Activated T-helper 2 cell treated with anti-CD3 and anti-CD28 coated beads, Interferon-gamma antibody, Interleukin-2, Interleukin-4, amounts not matched to agents 10 μg/mL and 5 μg/mL and 100 μg/mL, durations not matched to agents 14 hours and 24 hours and 36 hours (primary cell): ENCODE measurements at regions not wholly inside any gene's neighbourhood (a gene's known extent, or its start where the extent isn't known, plus 50 kb on each side); places are given as distances from the start of the nearest gene placed in this dataset.
"Not testable (repeated sequence)": the region's sequence is repeated elsewhere in the genome, so short reads cannot be mapped to it uniquely, and the experiment has no call there.

Experiments
- DNase-seq: peaks from one replicate; pipeline ENCODE4 v3.0.0; 2021; ENCODE audit warnings: low spot score
- H3K27ac Mint-ChIP-seq: one replicate; pipeline ENCODE4 v1.8.0; 2021; ENCODE audit warnings: mixed read lengths
- H3K27me3 Mint-ChIP-seq: one replicate; pipeline ENCODE4 v1.8.0; 2021; ENCODE audit warnings: low read depth, mixed read lengths
- H3K36me3 Mint-ChIP-seq: one replicate; pipeline ENCODE4 v1.8.0; 2021; ENCODE audit warnings: low read depth, mixed read lengths
- H3K4me1 Mint-ChIP-seq: one replicate; pipeline ENCODE4 v1.8.0; 2021; ENCODE audit warnings: low read depth, mixed read lengths
- H3K4me3 Mint-ChIP-seq: one replicate; pipeline ENCODE4 v1.8.0; 2021; ENCODE audit warnings: low read depth, mild to moderate bottlenecking, moderate library complexity, mixed read lengths
- H3K9me3 Mint-ChIP-seq: one replicate; pipeline ENCODE4 v1.8.0; 2021; ENCODE audit warnings: mixed read lengths
- intact Hi-C: fragments of 100-400 bp; cut with micrococcal nuclease; formaldehyde crosslinking; loops from one replicate; pipeline ENCODE4 v1.15.1; 2023

GRCh38 chr3:56927855-56928254 lies 126.1 kb upstream of the ARHGEF3 start:
- no peak for DNase-seq
- Mint-ChIP-seq H3K4me3 (no peak overlapping the region), H3K9me3 (peaks cover 6% of the 10 kb centered on the region), H3K4me1 (peaks cover 56% of the 10 kb centered on the region), H3K36me3 (peaks cover 1% of the 10 kb centered on the region), H3K27ac (no peak overlapping the region), H3K27me3 (no peaks in the 10 kb centered on the region)
- intact Hi-C loops: no loop called here

- intact Hi-C loops: no loop called here
- H3K36me3 Mint-ChIP-seq: no peaks in the 10 kb centered on the region
- no peaks in the 10 kb centered on the region for H3K27me3 Mint-ChIP-seq
- H3K9me3 Mint-ChIP-seq: no peaks in the 10 kb centered on the region
- no peak overlapping the region for H3K4me3 Mint-ChIP-seq
- H3K4me1 Mint-ChIP-seq: peaks cover 61% of the 10 kb centered on the region
- DNase-seq: no peak
- H3K27ac Mint-ChIP-seq: no peak overlapping the region
Observed at GRCh38 chr3:56926947-56927282, 125.2 kb upstream of the ARHGEF3 start.

GRCh38 chr3:56926243-56926946 lies 124.6 kb upstream of the ARHGEF3 start:
- intact Hi-C loops: no loop called here
- peaks cover 64% of the 10 kb centered on the region for H3K4me1 Mint-ChIP-seq

GRCh38 chr3:56924700-56925099 lies 123.0 kb upstream of the ARHGEF3 start:
- intact Hi-C loops, H3K4me3 Mint-ChIP-seq, DNase-seq, H3K36me3 Mint-ChIP-seq, H3K9me3 Mint-ChIP-seq, H3K27me3 Mint-ChIP-seq: not testable (repeated sequence)
- Mint-ChIP-seq H3K4me1 (peaks cover 57% of the 10 kb centered on the region), H3K27ac (peak overlapping the region; percentile 51)

More at GRCh38 chr3:56926243-56926946, 124.6 kb upstream of the ARHGEF3 start:
- no peaks in the 10 kb centered on the region for H3K9me3 Mint-ChIP-seq
- no peak overlapping the region for H3K4me3 Mint-ChIP-seq
- DNase-seq: no peak
- H3K27me3 Mint-ChIP-seq: no peaks in the 10 kb centered on the region
- H3K27ac Mint-ChIP-seq: no peak overlapping the region
- no peaks in the 10 kb centered on the region for H3K36me3 Mint-ChIP-seq

- Mint-ChIP-seq H3K4me3 (peak overlapping the region; percentile 31), H3K9me3 (no peaks in the 10 kb centered on the region), H3K27ac (peak overlapping the region; percentile 83), H3K4me1 (peaks cover 61% of the 10 kb centered on the region), H3K36me3 (no peaks in the 10 kb centered on the region), H3K27me3 (no peaks in the 10 kb centered on the region)
- peak; percentile 37 for DNase-seq
- intact Hi-C loops: loop anchor here (1.0 kb wide), 1 partner anchor 19 kb away; no protein-coding TSS in a partner anchor
Observed at GRCh38 chr3:56923526-56924224, 121.9 kb upstream of the ARHGEF3 start.

GRCh38 chr3:56921573-56922453 lies 120.1 kb upstream of the ARHGEF3 start:
- H3K4me1 Mint-ChIP-seq: peaks cover 71% of the 10 kb centered on the region
- H3K9me3 Mint-ChIP-seq: no peaks in the 10 kb centered on the region
- intact Hi-C loops: loop anchor here (1.0 kb wide), 2 partner anchors 44 to 59 kb away; no protein-coding TSS in a partner anchor
- peak overlapping the region; percentile 41 for H3K4me3 Mint-ChIP-seq
- H3K27me3 Mint-ChIP-seq: no peaks in the 10 kb centered on the region
- H3K36me3 Mint-ChIP-seq: no peaks in the 10 kb centered on the region
- peak overlapping the region; percentile 88 for H3K27ac Mint-ChIP-seq
- peak; percentile 31 for DNase-seq

- H3K27ac Mint-ChIP-seq: peak overlapping the region; percentile 34
- no peak overlapping the region for H3K4me3 Mint-ChIP-seq
- no peak for DNase-seq
- H3K27me3 Mint-ChIP-seq: no peaks in the 10 kb centered on the region
- intact Hi-C loops: loop anchor here (5.0 kb wide), 1 partner anchor 227 kb away; no protein-coding TSS in a partner anchor
- H3K36me3 Mint-ChIP-seq: no peaks in the 10 kb centered on the region
- no peaks in the 10 kb centered on the region for H3K9me3 Mint-ChIP-seq
- H3K4me1 Mint-ChIP-seq: peaks cover 78% of the 10 kb centered on the region
Observed at GRCh38 chr3:56919797-56920195, 118.0 kb upstream of the ARHGEF3 start.

- no peaks in the 10 kb centered on the region for H3K36me3 Mint-ChIP-seq
- no peaks in the 10 kb centered on the region for H3K27me3 Mint-ChIP-seq
- no peaks in the 10 kb centered on the region for H3K9me3 Mint-ChIP-seq
- H3K27ac Mint-ChIP-seq: peak overlapping the region; percentile 64
- no peak for DNase-seq
- H3K4me3 Mint-ChIP-seq: no peak overlapping the region
- intact Hi-C loops: loop anchor here (5.0 kb wide), 1 partner anchor 227 kb away; no protein-coding TSS in a partner anchor
- peaks cover 79% of the 10 kb centered on the region for H3K4me1 Mint-ChIP-seq
Observed at GRCh38 chr3:56919137-56919796, 117.5 kb upstream of the ARHGEF3 start.

GRCh38 chr3:56918111-56918568 lies 116.4 kb upstream of the ARHGEF3 start:
- peaks cover 6% of the 10 kb centered on the region for H3K36me3 Mint-ChIP-seq
- peak overlapping the region; percentile 88 for H3K27ac Mint-ChIP-seq
- intact Hi-C loops: loop anchor here (1.0 to 5.0 kb wide), 2 partner anchors 62 to 226 kb away; no protein-coding TSS in a partner anchor
- H3K4me1 Mint-ChIP-seq: peaks cover 78% of the 10 kb centered on the region
- DNase-seq: peak; percentile 45
- peaks cover 4% of the 10 kb centered on the region for H3K9me3 Mint-ChIP-seq
- H3K4me3 Mint-ChIP-seq: peak overlapping the region; percentile 60
- H3K27me3 Mint-ChIP-seq: no peaks in the 10 kb centered on the region

GRCh38 chr3:56917361-56918110 lies 115.8 kb upstream of the ARHGEF3 start:
- Mint-ChIP-seq H3K27ac (peak overlapping the region; percentile 88), H3K27me3 (no peaks in the 10 kb centered on the region), H3K4me3 (peak overlapping the region; percentile 60), H3K36me3 (peaks cover 6% of the 10 kb centered on the region), H3K9me3 (peaks cover 4% of the 10 kb centered on the region), H3K4me1 (peaks cover 77% of the 10 kb centered on the region)
- no peak for DNase-seq
- intact Hi-C loops: loop anchor here (1.0 to 5.0 kb wide), 6 partner anchors 13 to 225 kb away; no protein-coding TSS in a partner anchor

- Mint-ChIP-seq H3K27me3 (no peaks in the 10 kb centered on the region), H3K36me3 (peaks cover 6% of the 10 kb centered on the region), H3K4me3 (peak overlapping the region; percentile 87), H3K9me3 (peaks cover 4% of the 10 kb centered on the region), H3K4me1 (peaks cover 70% of the 10 kb centered on the region), H3K27ac (peak overlapping the region; percentile 88)
- no peak for DNase-seq
- intact Hi-C loops: loop anchor here (1.0 to 5.0 kb wide), 8 partner anchors 14 to 225 kb away; partner anchors contain the start of gene ARHGEF3
Observed at GRCh38 chr3:56916716-56917360, 115.1 kb upstream of the ARHGEF3 start.
